Glutamatergic neuron (in vitro differentiated cells): ENCODE measurements at regions not wholly inside any gene's neighbourhood (a gene's known extent, or its start where the extent isn't known, plus 50 kb on each side); places are given as distances from the start of the nearest gene placed in this dataset.

ENCODE experiments used
- DNase-seq: peaks from one replicate; pipeline ENCODE4 v3.0.0; 2022
- H3K27ac Mint-ChIP-seq: one replicate; pipeline ENCODE4 v1.8.0; 2020; ENCODE audit warnings: mild to moderate bottlenecking, mixed read lengths, inconsistent platforms; ENCODE audit not compliant: unreplicated experiment
- H3K27me3 Mint-ChIP-seq: one replicate; pipeline ENCODE4 v1.8.0; 2020; ENCODE audit warnings: mild to moderate bottlenecking, moderate library complexity, mixed read lengths, inconsistent platforms; ENCODE audit not compliant: unreplicated experiment
- H3K36me3 Mint-ChIP-seq: one replicate; pipeline ENCODE4 v1.8.0; 2020; ENCODE audit warnings: mild to moderate bottlenecking, mixed read lengths, inconsistent platforms; ENCODE audit not compliant: unreplicated experiment
- H3K4me1 Mint-ChIP-seq: one replicate; pipeline ENCODE4 v1.8.0; 2020; ENCODE audit warnings: mild to moderate bottlenecking, low read depth, mixed read lengths, inconsistent platforms; ENCODE audit not compliant: unreplicated experiment
- H3K4me3 Mint-ChIP-seq: one replicate; pipeline ENCODE4 v1.8.0; 2020; ENCODE audit warnings: mild to moderate bottlenecking, mixed read lengths, inconsistent platforms; ENCODE audit not compliant: unreplicated experiment
- H3K9me3 Mint-ChIP-seq: one replicate; pipeline ENCODE4 v1.8.0; 2020; ENCODE audit warnings: mild to moderate bottlenecking, moderate library complexity, mixed read lengths, inconsistent platforms; ENCODE audit not compliant: unreplicated experiment
- CTCF ChIP-seq: fragments of 200-600 bp; sonication (generic); IDR thresholded peaks from one replicate; pipeline ENCODE4 v1.5.0; 2021; ENCODE audit not compliant: partially characterized antibody, unreplicated experiment

- no peak for TF ChIP-seq CTCF
- no peak overlapping the region for H3K4me3 Mint-ChIP-seq
- H3K27ac Mint-ChIP-seq, result no peak overlapping the region
- peaks cover 4% of the 10 kb centered on the region for H3K4me1 Mint-ChIP-seq
- H3K36me3 Mint-ChIP-seq, result peaks cover 16% of the 10 kb centered on the region
- peaks cover 7% of the 10 kb centered on the region for H3K9me3 Mint-ChIP-seq
- no peaks in the 10 kb centered on the region for H3K27me3 Mint-ChIP-seq
- DNase-seq, result no peak
Measured at GRCh38 chr6:100132005-100132404, 138.0 kb upstream of the MCHR2 start.

GRCh38 chr6:100130630-100131029 lies 136.6 kb upstream of the MCHR2 start:
- H3K27me3 Mint-ChIP-seq, result no peaks in the 10 kb centered on the region
- peaks cover 6% of the 10 kb centered on the region for H3K9me3 Mint-ChIP-seq
- DNase-seq, result no peak
- H3K36me3 Mint-ChIP-seq, result peaks cover 16% of the 10 kb centered on the region
- TF ChIP-seq CTCF, result no peak
- H3K4me1 Mint-ChIP-seq, result peaks cover 4% of the 10 kb centered on the region
- no peak overlapping the region for H3K27ac Mint-ChIP-seq
- no peak overlapping the region for H3K4me3 Mint-ChIP-seq

- no peaks in the 10 kb centered on the region for H3K27me3 Mint-ChIP-seq
- H3K4me3 Mint-ChIP-seq, result no peak overlapping the region
- no peak overlapping the region for H3K27ac Mint-ChIP-seq
- TF ChIP-seq CTCF, result no peak
- H3K36me3 Mint-ChIP-seq, result peaks cover 13% of the 10 kb centered on the region
- peaks cover 5% of the 10 kb centered on the region for H3K4me1 Mint-ChIP-seq
- no peak for DNase-seq
- peaks cover 3% of the 10 kb centered on the region for H3K9me3 Mint-ChIP-seq
Measured at GRCh38 chr6:100126790-100127484, 132.9 kb upstream of the MCHR2 start.

GRCh38 chr6:100121854-100122609 lies 128.0 kb upstream of the MCHR2 start:
- peaks cover 2% of the 10 kb centered on the region for H3K9me3 Mint-ChIP-seq
- no peak overlapping the region for H3K27ac Mint-ChIP-seq
- peaks cover 13% of the 10 kb centered on the region for H3K4me1 Mint-ChIP-seq
- H3K4me3 Mint-ChIP-seq, result no peak overlapping the region
- DNase-seq, result no peak
- H3K36me3 Mint-ChIP-seq, result no peaks in the 10 kb centered on the region
- H3K27me3 Mint-ChIP-seq, result peaks cover 1% of the 10 kb centered on the region
- TF ChIP-seq CTCF, result no peak

- TF ChIP-seq CTCF, result no peak
- Mint-ChIP-seq H3K36me3 (no peaks in the 10 kb centered on the region), H3K27ac (no peak overlapping the region), H3K4me1 (peaks cover 24% of the 10 kb centered on the region), H3K27me3 (peaks cover 1% of the 10 kb centered on the region), H3K4me3 (no peak overlapping the region), H3K9me3 (peaks cover 7% of the 10 kb centered on the region)
- no peak for DNase-seq
Measured at GRCh38 chr6:100119261-100119660, 125.2 kb upstream of the MCHR2 start.
